ENCODE measurements at regions not wholly inside any gene's neighbourhood (a gene's known extent, or its start where the extent isn't known, plus 50 kb on each side); places are given as distances from the start of the nearest gene placed in this dataset.

- Mint-ChIP-seq H3K4me1 (ENCODE audit: low read depth) (peaks cover 6% of the 10 kb centered on the region), H3K27ac (no peak overlapping the region), H3K9me3 (ENCODE audit: low read depth) (no peaks in the 10 kb centered on the region), H3K27me3 (peaks cover 88% of the 10 kb centered on the region), H3K4me3 (ENCODE audit: low read depth) (no peak overlapping the region), H3K36me3 (ENCODE audit: insufficient read depth) (no peaks in the 10 kb centered on the region)
- DNase-seq (ENCODE audit: low spot score, unreplicated experiment), result no peak
- TF ChIP-seq CTCF (IDR thresholded peaks at IDR 0.05; ENCODE audit: unreplicated experiment), result no peak
Measured at GRCh38 chr6:28725890-28726348, 197.9 kb downstream of the TRIM27 start.

GRCh38 chr6:28726569-28727309 is 197.0 kb downstream of the TRIM27 start:
- Mint-ChIP-seq H3K4me3 (ENCODE audit: low read depth) (no peak overlapping the region), H3K4me1 (ENCODE audit: low read depth) (peaks cover 6% of the 10 kb centered on the region), H3K27ac (no peak overlapping the region), H3K27me3 (peaks cover 88% of the 10 kb centered on the region), H3K36me3 (ENCODE audit: insufficient read depth) (no peaks in the 10 kb centered on the region), H3K9me3 (ENCODE audit: low read depth) (no peaks in the 10 kb centered on the region)
- no peak for TF ChIP-seq CTCF (IDR thresholded peaks at IDR 0.05; ENCODE audit: unreplicated experiment)
- DNase-seq (ENCODE audit: low spot score, unreplicated experiment), result no peak

GRCh38 chr6:28727559-28728211 is 196.1 kb downstream of the TRIM27 start:
- TF ChIP-seq CTCF (IDR thresholded peaks at IDR 0.05; ENCODE audit: unreplicated experiment), result no peak
- no peak for DNase-seq (ENCODE audit: low spot score, unreplicated experiment)
- H3K4me3 Mint-ChIP-seq (ENCODE audit: low read depth), result no peak overlapping the region
- no peak overlapping the region for H3K27ac Mint-ChIP-seq
- no peaks in the 10 kb centered on the region for H3K9me3 Mint-ChIP-seq (ENCODE audit: low read depth)
- peaks cover 89% of the 10 kb centered on the region for H3K27me3 Mint-ChIP-seq
- H3K4me1 Mint-ChIP-seq (ENCODE audit: low read depth), result peaks cover 6% of the 10 kb centered on the region
- H3K36me3 Mint-ChIP-seq (ENCODE audit: insufficient read depth), result no peaks in the 10 kb centered on the region

- Mint-ChIP-seq H3K4me1 (ENCODE audit: low read depth) (peaks cover 6% of the 10 kb centered on the region), H3K36me3 (ENCODE audit: insufficient read depth) (no peaks in the 10 kb centered on the region), H3K27ac (peak overlapping the region; percentile 95), H3K9me3 (ENCODE audit: low read depth) (no peaks in the 10 kb centered on the region), H3K27me3 (peaks cover 92% of the 10 kb centered on the region), H3K4me3 (ENCODE audit: low read depth) (peak overlapping the region; percentile 67)
- no peak for DNase-seq (ENCODE audit: low spot score, unreplicated experiment)
- TF ChIP-seq CTCF (IDR thresholded peaks at IDR 0.05; ENCODE audit: unreplicated experiment), result no peak
Measured at GRCh38 chr6:28729501-28730402, 194.0 kb downstream of the TRIM27 start.

GRCh38 chr6:28732052-28732451 is 191.7 kb downstream of the TRIM27 start:
- DNase-seq (ENCODE audit: low spot score, unreplicated experiment), result no peak
- peaks cover 6% of the 10 kb centered on the region for H3K4me1 Mint-ChIP-seq (ENCODE audit: low read depth)
- H3K4me3 Mint-ChIP-seq (ENCODE audit: low read depth), result no peak overlapping the region
- no peak overlapping the region for H3K27ac Mint-ChIP-seq
- TF ChIP-seq CTCF (IDR thresholded peaks at IDR 0.05; ENCODE audit: unreplicated experiment), result no peak
- no peaks in the 10 kb centered on the region for H3K9me3 Mint-ChIP-seq (ENCODE audit: low read depth)
- peaks cover 94% of the 10 kb centered on the region for H3K27me3 Mint-ChIP-seq
- no peaks in the 10 kb centered on the region for H3K36me3 Mint-ChIP-seq (ENCODE audit: insufficient read depth)
